Glutamatergic neuron (in vitro differentiated cells): ENCODE measurements at regions not wholly inside any gene's neighbourhood (a gene's known extent, or its start where the extent isn't known, plus 50 kb on each side); places are given as distances from the start of the nearest gene placed in this dataset.

Source experiments
- DNase-seq: peaks from one replicate; pipeline ENCODE4 v3.0.0; 2022
- H3K27ac Mint-ChIP-seq: one replicate; pipeline ENCODE4 v1.8.0; 2020; ENCODE audit warnings: mild to moderate bottlenecking, mixed read lengths, inconsistent platforms; ENCODE audit not compliant: unreplicated experiment
- H3K27me3 Mint-ChIP-seq: one replicate; pipeline ENCODE4 v1.8.0; 2020; ENCODE audit warnings: mild to moderate bottlenecking, moderate library complexity, mixed read lengths, inconsistent platforms; ENCODE audit not compliant: unreplicated experiment
- H3K36me3 Mint-ChIP-seq: one replicate; pipeline ENCODE4 v1.8.0; 2020; ENCODE audit warnings: mild to moderate bottlenecking, mixed read lengths, inconsistent platforms; ENCODE audit not compliant: unreplicated experiment
- H3K4me1 Mint-ChIP-seq: one replicate; pipeline ENCODE4 v1.8.0; 2020; ENCODE audit warnings: mild to moderate bottlenecking, low read depth, mixed read lengths, inconsistent platforms; ENCODE audit not compliant: unreplicated experiment
- H3K4me3 Mint-ChIP-seq: one replicate; pipeline ENCODE4 v1.8.0; 2020; ENCODE audit warnings: mild to moderate bottlenecking, mixed read lengths, inconsistent platforms; ENCODE audit not compliant: unreplicated experiment
- H3K9me3 Mint-ChIP-seq: one replicate; pipeline ENCODE4 v1.8.0; 2020; ENCODE audit warnings: mild to moderate bottlenecking, moderate library complexity, mixed read lengths, inconsistent platforms; ENCODE audit not compliant: unreplicated experiment
- TF ChIP-seq, protein P1 (sequence below): fragments of 200-600 bp; sonication (generic); IDR thresholded peaks from one replicate; pipeline ENCODE4 v1.5.0; 2021; ENCODE audit not compliant: partially characterized antibody, unreplicated experiment

DNA sequence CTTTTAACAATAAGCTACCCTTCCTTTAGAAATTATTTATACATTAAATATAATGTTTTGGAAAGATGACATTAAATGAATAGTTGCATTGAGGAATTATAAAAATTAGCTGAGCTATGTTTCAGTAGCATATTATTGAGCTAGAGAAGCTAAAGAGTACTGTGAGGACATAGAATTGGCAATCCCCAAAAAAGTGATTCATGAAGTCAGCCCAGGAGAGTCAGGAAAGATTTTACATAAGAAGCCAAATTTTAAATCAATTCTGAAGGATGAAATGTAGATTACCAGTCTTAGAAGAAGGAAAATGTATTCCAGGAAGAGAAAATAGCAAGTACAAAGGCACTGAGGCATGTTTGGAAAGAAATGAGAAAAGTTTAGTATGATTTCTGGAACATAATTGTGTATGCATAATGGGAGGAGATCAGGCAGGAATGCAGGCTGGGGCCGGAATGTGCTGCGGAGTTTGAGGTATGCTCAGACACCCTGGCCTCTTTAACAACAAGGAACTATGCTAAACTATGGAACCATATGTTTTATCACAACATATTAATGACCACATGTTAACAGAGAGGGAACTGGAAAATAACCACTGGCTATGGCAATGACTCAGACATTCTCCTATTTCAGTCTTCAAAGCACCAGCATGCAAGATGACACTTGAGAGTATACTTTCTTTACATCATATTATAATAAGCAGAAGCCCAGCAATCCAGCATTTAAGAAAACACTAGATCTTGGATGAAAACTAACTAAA is 103.3 kb upstream of the COL8A1 start:
- H3K27me3 Mint-ChIP-seq: no peaks in the 10 kb centered on the region
- TF ChIP-seq, protein P1, sequence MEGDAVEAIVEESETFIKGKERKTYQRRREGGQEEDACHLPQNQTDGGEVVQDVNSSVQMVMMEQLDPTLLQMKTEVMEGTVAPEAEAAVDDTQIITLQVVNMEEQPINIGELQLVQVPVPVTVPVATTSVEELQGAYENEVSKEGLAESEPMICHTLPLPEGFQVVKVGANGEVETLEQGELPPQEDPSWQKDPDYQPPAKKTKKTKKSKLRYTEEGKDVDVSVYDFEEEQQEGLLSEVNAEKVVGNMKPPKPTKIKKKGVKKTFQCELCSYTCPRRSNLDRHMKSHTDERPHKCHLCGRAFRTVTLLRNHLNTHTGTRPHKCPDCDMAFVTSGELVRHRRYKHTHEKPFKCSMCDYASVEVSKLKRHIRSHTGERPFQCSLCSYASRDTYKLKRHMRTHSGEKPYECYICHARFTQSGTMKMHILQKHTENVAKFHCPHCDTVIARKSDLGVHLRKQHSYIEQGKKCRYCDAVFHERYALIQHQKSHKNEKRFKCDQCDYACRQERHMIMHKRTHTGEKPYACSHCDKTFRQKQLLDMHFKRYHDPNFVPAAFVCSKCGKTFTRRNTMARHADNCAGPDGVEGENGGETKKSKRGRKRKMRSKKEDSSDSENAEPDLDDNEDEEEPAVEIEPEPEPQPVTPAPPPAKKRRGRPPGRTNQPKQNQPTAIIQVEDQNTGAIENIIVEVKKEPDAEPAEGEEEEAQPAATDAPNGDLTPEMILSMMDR: no peak

GRCh38 chr3:99532246-99532645 is 106.1 kb upstream of the COL8A1 start:
- H3K36me3 Mint-ChIP-seq: no peaks in the 10 kb centered on the region
- TF ChIP-seq, protein P1: peak; percentile 57
- no peaks in the 10 kb centered on the region for H3K4me1 Mint-ChIP-seq
- no peaks in the 10 kb centered on the region for H3K9me3 Mint-ChIP-seq
- no peaks in the 10 kb centered on the region for H3K27me3 Mint-ChIP-seq
- peak; percentile 53 for DNase-seq
- H3K27ac Mint-ChIP-seq: no peak overlapping the region
- H3K4me3 Mint-ChIP-seq: no peak overlapping the region

More for the DNA sequence above, 103.3 kb upstream of the COL8A1 start:
- Mint-ChIP-seq H3K4me3 (no peak overlapping the region), H3K27ac (no peak overlapping the region), H3K9me3 (no peaks in the 10 kb centered on the region), H3K36me3 (no peaks in the 10 kb centered on the region), H3K4me1 (peaks cover 1% of the 10 kb centered on the region)
- no peak for DNase-seq

DNA sequence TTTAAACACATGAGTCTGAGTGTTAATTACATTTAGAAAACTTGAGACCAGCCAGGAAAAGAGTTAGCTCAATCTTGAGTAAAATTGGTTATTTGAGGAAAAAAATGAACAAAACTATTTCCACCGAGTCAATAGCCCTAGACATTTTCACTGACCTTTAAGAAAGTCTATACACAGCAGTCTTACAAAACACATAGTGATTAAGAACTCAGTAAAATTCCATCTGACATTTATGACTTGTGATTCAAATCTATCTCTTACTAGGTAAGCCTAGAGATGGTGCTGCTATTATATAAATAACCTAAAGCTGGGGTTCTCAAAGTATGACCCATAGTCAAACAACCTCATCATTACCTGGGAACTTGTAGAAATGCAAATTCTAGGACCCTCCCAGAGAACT is 109.1 kb upstream of the COL8A1 start:
- Mint-ChIP-seq H3K36me3 (no peaks in the 10 kb centered on the region), H3K27me3 (no peaks in the 10 kb centered on the region), H3K27ac (no peak overlapping the region), H3K4me1 (no peaks in the 10 kb centered on the region), H3K9me3 (no peaks in the 10 kb centered on the region), H3K4me3 (no peak overlapping the region)
- TF ChIP-seq, protein P1: no peak
- DNase-seq: no peak

- TF ChIP-seq, protein P1: no peak
- H3K27ac Mint-ChIP-seq: no peak overlapping the region
- no peaks in the 10 kb centered on the region for H3K4me1 Mint-ChIP-seq
- DNase-seq: no peak
- no peaks in the 10 kb centered on the region for H3K27me3 Mint-ChIP-seq
- no peaks in the 10 kb centered on the region for H3K9me3 Mint-ChIP-seq
- no peak overlapping the region for H3K4me3 Mint-ChIP-seq
- H3K36me3 Mint-ChIP-seq: no peaks in the 10 kb centered on the region
Measured at GRCh38 chr3:99526921-99527320, 111.5 kb upstream of the COL8A1 start.

GRCh38 chr3:99524559-99524958 is 113.8 kb upstream of the COL8A1 start:
- Mint-ChIP-seq H3K36me3 (no peaks in the 10 kb centered on the region), H3K9me3 (no peaks in the 10 kb centered on the region), H3K27ac (no peak overlapping the region), H3K27me3 (peaks cover 2% of the 10 kb centered on the region), H3K4me3 (no peak overlapping the region), H3K4me1 (no peaks in the 10 kb centered on the region)
- DNase-seq: no peak
- TF ChIP-seq, protein P1: no peak
